Sigmoid colon (tissue), 6 donors: ENCODE measurements at regions not wholly inside any gene's neighbourhood (a gene's known extent, or its start where the extent isn't known, plus 50 kb on each side); places are given as distances from the start of the nearest gene placed in this dataset.

Source experiments
- DNase-seq: peaks from one replicate; pipeline ENCODE4 v3.0.0-alpha.2; 2019
- H3K27ac ChIP-seq, 4 donors: fragments of 200-600 bp; sonication (generic); one replicate each; pipeline ENCODE4 v1.5.1; 2016 to 2019; ENCODE audit warnings: mild to moderate bottlenecking in 1 of 4
- H3K27me3 ChIP-seq, 3 donors: fragments of 200-600 bp; sonication (generic); one replicate each; pipeline ENCODE4 v1.5.1; 2019; ENCODE audit warnings: mild to moderate bottlenecking in 1 of 3
- H3K36me3 ChIP-seq, 4 donors: fragments of 200-600 bp; sonication (generic); one replicate each; pipeline ENCODE4 v1.5.1; 2016 to 2019
- H3K4me1 ChIP-seq, 4 donors: fragments of 200-600 bp; sonication (generic); one replicate each; pipeline ENCODE4 v1.5.1; 2017 to 2019
- H3K4me3 ChIP-seq, 4 donors: fragments of 200-600 bp; sonication (generic); one replicate each; pipeline ENCODE4 v1.5.1; 2017 to 2019; ENCODE audit warnings: mild to moderate bottlenecking in 2 of 4, moderate library complexity in 1 of 4
- H3K9me3 ChIP-seq, 4 donors: fragments of 200-600 bp in 3 of 4; sonication (generic) in 3 of 4; one replicate each; pipeline versions ENCODE4 v1.5.1 to v1.6.1; 2013 to 2019
- CTCF ChIP-seq, 4 experiments: fragments of 450-650 bp in 3 of 4; fragments of 200-600 bp in 1 of 4; IDR thresholded peaks; one replicate each; pipeline ENCODE4 v1.5.1; 2016 to 2019; ENCODE audit warnings: antibody characterized with exemption in 4 of 4, mild to moderate bottlenecking in 3 of 4, moderate library complexity in 2 of 4
- EP300 ChIP-seq, 4 donors: sonication (generic); formaldehyde crosslinking; IDR thresholded peaks; one replicate each; pipeline ENCODE4 v1.6.1; 2017; ENCODE audit warnings: antibody characterized with exemption in 4 of 4
- POLR2A ChIP-seq, 2 donors: fragments of 450-650 bp; IDR thresholded peaks; one replicate each; pipeline ENCODE4 v1.6.1; 2016; ENCODE audit warnings: antibody characterized with exemption in 2 of 2, mild to moderate bottlenecking in 2 of 2, moderate library complexity in 2 of 2
- POLR2AphosphoS5 ChIP-seq, 4 donors: sonication (generic); formaldehyde crosslinking; IDR thresholded peaks; one replicate each; pipeline ENCODE4 v1.6.1; 2017; ENCODE audit warnings: antibody characterized with exemption in 4 of 4
- WGBS, 2 donors: extraction: QIAGEN DNeasy Blood & Tissue Kit; methylation state at CpG; one replicate each; pipeline ENCODE4 v1.1.7; 2013; 5-methylcytosine and 5-hydroxymethylcytosine counted together
- intact Hi-C: fragments of 100-400 bp; cut with DNase I; formaldehyde crosslinking; loops from one replicate; pipeline ENCODE4 v1.15.1; 2023
- donor health status: healthy with polysubstance abuse.
- donor health status: healthy.

- Histone ChIP-seq H3K4me1 (peaks cover 0 to 7% (median 3%) of the 10 kb centered on the region in 4 donors), H3K36me3 (no peaks in the 10 kb centered on the region), H3K27ac (no peak overlapping the region), H3K4me3 (no peak overlapping the region), H3K27me3 (no peaks in the 10 kb centered on the region), H3K9me3 (no peaks in the 10 kb centered on the region)
- WGBS, 2 donors = 66 to 75% methylated on average over 4 of the region's 4 CpGs
- DNase-seq = no peak
- intact Hi-C loops = no loop called here
- TF ChIP-seq POLR2A (IDR thresholded peaks at IDR 0.05) = no peak
- no peak for TF ChIP-seq POLR2AphosphoS5 (IDR thresholded peaks at IDR 0.05)
- TF ChIP-seq EP300 (IDR thresholded peaks at IDR 0.05) = no peak
- no peak for TF ChIP-seq CTCF (IDR thresholded peaks at IDR 0.05)
Measured at GRCh38 chr5:74405593-74405992, 234.9 kb downstream of the ENC1 start.

- Histone ChIP-seq H3K27ac (no peak overlapping the region), H3K36me3 (no peaks in the 10 kb centered on the region), H3K9me3 (no peaks in the 10 kb centered on the region), H3K4me3 (no peak overlapping the region), H3K27me3 (no peaks in the 10 kb centered on the region), H3K4me1 (peaks cover 0 to 7% (median 3%) of the 10 kb centered on the region in 4 donors)
- intact Hi-C loops = no loop called here
- no peak for TF ChIP-seq EP300 (IDR thresholded peaks at IDR 0.05)
- TF ChIP-seq POLR2AphosphoS5 (IDR thresholded peaks at IDR 0.05) = no peak
- no peak for TF ChIP-seq CTCF (IDR thresholded peaks at IDR 0.05)
- no peak for TF ChIP-seq POLR2A (IDR thresholded peaks at IDR 0.05)
- 21 to 77% methylated on average over 4 of the region's 4 CpGs for WGBS, 2 donors
- no peak for DNase-seq
Measured at GRCh38 chr5:74404574-74405508, 235.7 kb downstream of the ENC1 start.

GRCh38 chr5:74403771-74404170 lies 236.8 kb downstream of the ENC1 start:
- Histone ChIP-seq H3K4me1 (peaks cover 0 to 7% (median 3%) of the 10 kb centered on the region in 4 donors), H3K4me3 (no peak overlapping the region), H3K27ac (no peak overlapping the region), H3K36me3 (no peaks in the 10 kb centered on the region), H3K27me3 (no peaks in the 10 kb centered on the region), H3K9me3 (no peaks in the 10 kb centered on the region)
- 95% methylated on average over 2 of the region's 2 CpGs for WGBS, 2 donors
- DNase-seq = no peak
- intact Hi-C loops = no loop called here
- TF ChIP-seq EP300 (IDR thresholded peaks at IDR 0.05) (no peak), POLR2A (IDR thresholded peaks at IDR 0.05) (no peak), POLR2AphosphoS5 (IDR thresholded peaks at IDR 0.05) (no peak), CTCF (IDR thresholded peaks at IDR 0.05) (no peak)

- Histone ChIP-seq H3K4me3 (no peak overlapping the region), H3K4me1 (peaks cover 0 to 7% (median 3%) of the 10 kb centered on the region in 4 donors), H3K27me3 (no peaks in the 10 kb centered on the region), H3K9me3 (no peaks in the 10 kb centered on the region), H3K27ac (no peak overlapping the region), H3K36me3 (no peaks in the 10 kb centered on the region)
- DNase-seq = no peak
- intact Hi-C loops = no loop called here
- WGBS, 2 donors = 76 to 81% methylated on average over 4 of the region's 4 CpGs
- no peak for TF ChIP-seq POLR2A (IDR thresholded peaks at IDR 0.05)
- no peak for TF ChIP-seq POLR2AphosphoS5 (IDR thresholded peaks at IDR 0.05)
Measured at GRCh38 chr5:74402553-74402952, 238.0 kb downstream of the ENC1 start.

- no peak overlapping the region for H3K27ac ChIP-seq
- no peaks in the 10 kb centered on the region for H3K36me3 ChIP-seq
- peaks cover 0 to 7% (median 3%) of the 10 kb centered on the region in 4 donors for H3K4me1 ChIP-seq
- TF ChIP-seq POLR2AphosphoS5 (IDR thresholded peaks at IDR 0.05) (no peak), EP300 (IDR thresholded peaks at IDR 0.05) (no peak), POLR2A (IDR thresholded peaks at IDR 0.05) (no peak), CTCF (IDR thresholded peaks at IDR 0.05) (no peak)
- H3K4me3 ChIP-seq = no peak overlapping the region
- no peaks in the 10 kb centered on the region for H3K27me3 ChIP-seq
- no peaks in the 10 kb centered on the region for H3K9me3 ChIP-seq
- 98 to 100% methylated on average over 3 of the region's 3 CpGs for WGBS, 2 donors
- intact Hi-C loops = no loop called here
- DNase-seq = no peak
Measured at GRCh38 chr5:74401946-74402320, 238.6 kb downstream of the ENC1 start.
